ENCODE measurements at regions not wholly inside any gene's neighbourhood (a gene's known extent, or its start where the extent isn't known, plus 50 kb on each side); places are given as distances from the start of the nearest gene placed in this dataset.

DNA sequence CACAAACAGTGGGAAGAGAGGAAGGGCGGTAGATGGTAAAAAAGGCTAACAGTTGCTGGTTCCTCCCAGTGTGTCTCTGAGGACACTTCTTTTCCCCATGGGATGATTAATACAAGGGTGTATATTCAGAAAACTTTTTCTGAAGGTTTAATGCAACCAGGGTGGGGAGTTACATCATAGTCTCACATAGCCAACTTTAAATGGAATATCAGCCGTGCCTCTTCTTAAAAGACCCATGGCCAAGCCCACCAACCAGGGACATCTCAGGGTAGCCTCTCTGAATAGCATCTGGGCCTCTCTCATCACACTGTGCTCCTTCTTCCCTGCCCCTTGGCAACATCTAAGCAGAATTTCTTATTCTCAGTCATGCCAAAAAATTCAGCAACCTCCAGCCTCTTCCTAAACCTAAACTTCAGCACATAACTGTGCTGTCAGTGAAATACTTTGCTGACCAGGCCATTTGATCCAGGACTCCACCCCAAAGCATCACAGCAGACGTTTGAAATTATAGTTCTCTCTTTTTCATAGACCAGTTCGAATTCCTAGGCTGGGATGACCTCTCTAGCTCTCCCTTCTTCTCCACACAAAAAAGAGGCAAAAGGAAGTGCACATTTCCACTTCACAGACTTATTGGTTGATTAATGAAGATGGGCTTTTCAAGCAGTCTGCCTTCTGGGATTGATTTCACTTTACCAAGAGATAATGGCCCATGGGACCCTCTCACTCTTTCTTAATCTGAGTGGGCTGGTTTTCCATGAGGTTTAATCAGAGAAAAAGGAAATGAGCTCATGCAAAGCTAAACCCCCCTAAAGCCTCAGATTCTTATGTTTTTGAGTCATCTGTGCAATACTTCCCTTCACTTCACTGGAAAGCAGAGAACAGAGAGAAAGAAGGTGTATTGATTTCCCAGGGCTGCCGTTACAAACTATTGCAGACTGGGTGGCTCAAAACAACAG, 85.1 kb upstream of the RAI14 start:
- Mint-ChIP-seq H3K4me3 (no peak overlapping the region), H3K27ac (no peak overlapping the region), H3K4me1 (peaks cover 6% of the 10 kb centered on the region; the same call in 1 of the 2 replicates), H3K9me3 (no peaks in the 10 kb centered on the region), H3K27me3 (ENCODE audit: low read depth) (peaks cover 3% of the 10 kb centered on the region), H3K36me3 (no peaks in the 10 kb centered on the region)
- DNase-seq (ENCODE audit: low spot score) (no peak), ATAC-seq (no peak)
- POLR2A ChIA-PET = no interaction called here
- 0 out of 2 replicates have a peak, but pooled peaks have one; percentile 51 for TF ChIP-seq ZNF317 (CRISPR knock-in tag; IDR thresholded peaks at IDR 0.05; ENCODE audit: borderline replicate concordance, low read depth)
- TF ChIP-seq, protein P1, sequence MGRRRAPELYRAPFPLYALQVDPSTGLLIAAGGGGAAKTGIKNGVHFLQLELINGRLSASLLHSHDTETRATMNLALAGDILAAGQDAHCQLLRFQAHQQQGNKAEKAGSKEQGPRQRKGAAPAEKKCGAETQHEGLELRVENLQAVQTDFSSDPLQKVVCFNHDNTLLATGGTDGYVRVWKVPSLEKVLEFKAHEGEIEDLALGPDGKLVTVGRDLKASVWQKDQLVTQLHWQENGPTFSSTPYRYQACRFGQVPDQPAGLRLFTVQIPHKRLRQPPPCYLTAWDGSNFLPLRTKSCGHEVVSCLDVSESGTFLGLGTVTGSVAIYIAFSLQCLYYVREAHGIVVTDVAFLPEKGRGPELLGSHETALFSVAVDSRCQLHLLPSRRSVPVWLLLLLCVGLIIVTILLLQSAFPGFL (CRISPR knock-in tag; IDR thresholded peaks at IDR 0.05; ENCODE audit: borderline replicate concordance) = no peak
- CTCF ChIA-PET = no interaction called here

DNA sequence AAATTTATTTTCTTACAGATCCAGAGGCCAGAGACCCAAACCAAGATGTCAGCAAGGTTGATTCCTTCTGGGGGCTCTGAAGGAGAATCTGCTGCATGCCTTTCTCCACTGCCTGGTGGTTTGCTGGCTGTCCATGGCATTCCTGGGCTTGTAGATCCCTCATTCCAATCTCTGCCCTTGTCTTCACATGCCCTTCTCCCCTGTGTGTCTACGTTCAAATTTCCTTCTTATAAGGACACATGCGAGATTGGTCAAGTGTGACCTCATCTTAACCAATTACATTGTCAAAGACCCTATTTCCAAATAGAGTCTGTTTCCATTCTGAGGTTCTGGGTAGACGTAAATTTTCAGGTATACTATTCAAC, 84.5 kb upstream of the RAI14 start:
- Mint-ChIP-seq H3K27me3 (ENCODE audit: low read depth) (no peaks in the 10 kb centered on the region; the same call in 1 of the 2 replicates), H3K27ac (no peak overlapping the region), H3K9me3 (no peaks in the 10 kb centered on the region), H3K4me1 (peaks cover 6% of the 10 kb centered on the region; the same call in 1 of the 2 replicates), H3K36me3 (no peaks in the 10 kb centered on the region), H3K4me3 (no peak overlapping the region)
- DNase-seq (ENCODE audit: low spot score) = no peak
- CTCF ChIA-PET = no interaction called here
- no peak for ATAC-seq
- TF ChIP-seq ZNF121 (CRISPR knock-in tag; IDR thresholded peaks at IDR 0.05) (no peak), ZNF416 (CRISPR knock-in tag; IDR thresholded peaks at IDR 0.05) (no peak)
- TF ChIP-seq, protein P2, sequence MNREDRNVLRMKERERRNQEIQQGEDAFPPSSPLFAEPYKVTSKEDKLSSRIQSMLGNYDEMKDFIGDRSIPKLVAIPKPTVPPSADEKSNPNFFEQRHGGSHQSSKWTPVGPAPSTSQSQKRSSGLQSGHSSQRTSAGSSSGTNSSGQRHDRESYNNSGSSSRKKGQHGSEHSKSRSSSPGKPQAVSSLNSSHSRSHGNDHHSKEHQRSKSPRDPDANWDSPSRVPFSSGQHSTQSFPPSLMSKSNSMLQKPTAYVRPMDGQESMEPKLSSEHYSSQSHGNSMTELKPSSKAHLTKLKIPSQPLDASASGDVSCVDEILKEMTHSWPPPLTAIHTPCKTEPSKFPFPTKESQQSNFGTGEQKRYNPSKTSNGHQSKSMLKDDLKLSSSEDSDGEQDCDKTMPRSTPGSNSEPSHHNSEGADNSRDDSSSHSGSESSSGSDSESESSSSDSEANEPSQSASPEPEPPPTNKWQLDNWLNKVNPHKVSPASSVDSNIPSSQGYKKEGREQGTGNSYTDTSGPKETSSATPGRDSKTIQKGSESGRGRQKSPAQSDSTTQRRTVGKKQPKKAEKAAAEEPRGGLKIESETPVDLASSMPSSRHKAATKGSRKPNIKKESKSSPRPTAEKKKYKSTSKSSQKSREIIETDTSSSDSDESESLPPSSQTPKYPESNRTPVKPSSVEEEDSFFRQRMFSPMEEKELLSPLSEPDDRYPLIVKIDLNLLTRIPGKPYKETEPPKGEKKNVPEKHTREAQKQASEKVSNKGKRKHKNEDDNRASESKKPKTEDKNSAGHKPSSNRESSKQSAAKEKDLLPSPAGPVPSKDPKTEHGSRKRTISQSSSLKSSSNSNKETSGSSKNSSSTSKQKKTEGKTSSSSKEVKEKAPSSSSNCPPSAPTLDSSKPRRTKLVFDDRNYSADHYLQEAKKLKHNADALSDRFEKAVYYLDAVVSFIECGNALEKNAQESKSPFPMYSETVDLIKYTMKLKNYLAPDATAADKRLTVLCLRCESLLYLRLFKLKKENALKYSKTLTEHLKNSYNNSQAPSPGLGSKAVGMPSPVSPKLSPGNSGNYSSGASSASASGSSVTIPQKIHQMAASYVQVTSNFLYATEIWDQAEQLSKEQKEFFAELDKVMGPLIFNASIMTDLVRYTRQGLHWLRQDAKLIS (CRISPR knock-in tag; IDR thresholded peaks at IDR 0.05; ENCODE audit: borderline replicate concordance) = no peak
- TF ChIP-seq, protein P3, sequence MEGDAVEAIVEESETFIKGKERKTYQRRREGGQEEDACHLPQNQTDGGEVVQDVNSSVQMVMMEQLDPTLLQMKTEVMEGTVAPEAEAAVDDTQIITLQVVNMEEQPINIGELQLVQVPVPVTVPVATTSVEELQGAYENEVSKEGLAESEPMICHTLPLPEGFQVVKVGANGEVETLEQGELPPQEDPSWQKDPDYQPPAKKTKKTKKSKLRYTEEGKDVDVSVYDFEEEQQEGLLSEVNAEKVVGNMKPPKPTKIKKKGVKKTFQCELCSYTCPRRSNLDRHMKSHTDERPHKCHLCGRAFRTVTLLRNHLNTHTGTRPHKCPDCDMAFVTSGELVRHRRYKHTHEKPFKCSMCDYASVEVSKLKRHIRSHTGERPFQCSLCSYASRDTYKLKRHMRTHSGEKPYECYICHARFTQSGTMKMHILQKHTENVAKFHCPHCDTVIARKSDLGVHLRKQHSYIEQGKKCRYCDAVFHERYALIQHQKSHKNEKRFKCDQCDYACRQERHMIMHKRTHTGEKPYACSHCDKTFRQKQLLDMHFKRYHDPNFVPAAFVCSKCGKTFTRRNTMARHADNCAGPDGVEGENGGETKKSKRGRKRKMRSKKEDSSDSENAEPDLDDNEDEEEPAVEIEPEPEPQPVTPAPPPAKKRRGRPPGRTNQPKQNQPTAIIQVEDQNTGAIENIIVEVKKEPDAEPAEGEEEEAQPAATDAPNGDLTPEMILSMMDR (IDR thresholded peaks at IDR 0.05) = no peak
- POLR2A ChIA-PET = no interaction called here

DNA sequence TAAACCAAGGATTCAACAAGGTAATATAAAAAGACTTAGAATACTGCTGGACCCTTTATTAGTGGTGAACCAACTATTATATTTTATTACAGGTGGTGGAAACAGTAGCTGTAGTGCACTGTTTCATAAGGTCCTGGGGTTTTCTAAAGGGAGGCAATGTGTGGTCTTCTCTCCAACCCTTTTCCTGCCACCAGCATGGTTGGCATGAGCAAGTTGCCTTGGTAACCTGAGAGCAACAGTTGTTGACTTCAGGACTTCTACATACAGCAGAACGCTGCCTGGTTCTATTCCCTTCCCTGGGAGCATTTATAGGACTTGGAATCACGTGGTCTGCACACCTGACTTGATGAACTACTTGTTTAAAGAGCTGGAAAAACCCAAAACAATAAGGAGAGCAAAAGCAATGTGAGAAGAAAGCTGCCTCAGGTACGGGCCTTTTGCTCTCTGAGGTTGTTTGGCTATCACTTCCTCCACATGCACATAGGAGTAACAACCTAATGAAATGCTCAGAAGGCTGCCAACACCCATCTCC, 81.1 kb upstream of the RAI14 start:
- DNase-seq (ENCODE audit: low spot score) (no peak), ATAC-seq (no peak)
- TF ChIP-seq NFE2L1 (CRISPR knock-in tag; IDR thresholded peaks at IDR 0.05) (no peak), GTF2I (CRISPR knock-in tag; conservative IDR thresholded peaks at IDR 0.05) (no peak), ETV6 (CRISPR knock-in tag; IDR thresholded peaks at IDR 0.05) (no peak), FOXJ3 (CRISPR knock-in tag; IDR thresholded peaks at IDR 0.05; ENCODE audit: borderline replicate concordance) (no peak), ATF1 (CRISPR knock-in tag; IDR thresholded peaks at IDR 0.05) (no peak), ZNF317 (CRISPR knock-in tag; IDR thresholded peaks at IDR 0.05; ENCODE audit: borderline replicate concordance, low read depth) (no peak), NFATC4 (CRISPR knock-in tag; IDR thresholded peaks at IDR 0.05) (no peak), NR2C2 (CRISPR knock-in tag; IDR thresholded peaks at IDR 0.05) (no peak), TEAD1 (CRISPR knock-in tag; IDR thresholded peaks at IDR 0.05) (no peak), TCF7 (CRISPR knock-in tag; IDR thresholded peaks at IDR 0.05; ENCODE audit: low read depth) (no peak), ZNF416 (CRISPR knock-in tag; IDR thresholded peaks at IDR 0.05) (no peak), NFYB (CRISPR knock-in tag; conservative IDR thresholded peaks at IDR 0.05; ENCODE audit: low read depth) (no peak), HMGA2 (CRISPR knock-in tag; IDR thresholded peaks at IDR 0.05) (no peak), EMX1 (CRISPR knock-in tag; IDR thresholded peaks at IDR 0.05) (no peak)
- TF ChIP-seq, protein P1 (CRISPR knock-in tag; IDR thresholded peaks at IDR 0.05; ENCODE audit: borderline replicate concordance) = no peak
- TF ChIP-seq, protein P4, sequence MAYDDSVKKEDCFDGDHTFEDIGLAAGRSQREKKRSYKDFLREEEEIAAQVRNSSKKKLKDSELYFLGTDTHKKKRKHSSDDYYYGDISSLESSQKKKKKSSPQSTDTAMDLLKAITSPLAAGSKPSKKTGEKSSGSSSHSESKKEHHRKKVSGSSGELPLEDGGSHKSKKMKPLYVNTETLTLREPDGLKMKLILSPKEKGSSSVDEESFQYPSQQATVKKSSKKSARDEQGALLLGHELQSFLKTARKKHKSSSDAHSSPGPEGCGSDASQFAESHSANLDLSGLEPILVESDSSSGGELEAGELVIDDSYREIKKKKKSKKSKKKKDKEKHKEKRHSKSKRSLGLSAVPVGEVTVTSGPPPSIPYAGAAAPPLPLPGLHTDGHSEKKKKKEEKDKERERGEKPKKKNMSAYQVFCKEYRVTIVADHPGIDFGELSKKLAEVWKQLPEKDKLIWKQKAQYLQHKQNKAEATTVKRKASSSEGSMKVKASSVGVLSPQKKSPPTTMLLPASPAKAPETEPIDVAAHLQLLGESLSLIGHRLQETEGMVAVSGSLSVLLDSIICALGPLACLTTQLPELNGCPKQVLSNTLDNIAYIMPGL (CRISPR knock-in tag; IDR thresholded peaks at IDR 0.05) = no peak
- POLR2A ChIA-PET = no interaction called here
- CTCF ChIA-PET = no interaction called here
- Mint-ChIP-seq H3K36me3 (no peaks in the 10 kb centered on the region), H3K27ac (no peak overlapping the region), H3K4me3 (no peak overlapping the region), H3K9me3 (peaks cover 8% of the 10 kb centered on the region), H3K27me3 (ENCODE audit: low read depth) (no peaks in the 10 kb centered on the region; the same call in none of the 2 replicates), H3K4me1 (peaks cover 6% of the 10 kb centered on the region; the same call in 1 of the 2 replicates)
